ENCODE measurements at regions not wholly inside any gene's neighbourhood (a gene's known extent, or its start where the extent isn't known, plus 50 kb on each side); places are given as distances from the start of the nearest gene placed in this dataset.

DNA sequence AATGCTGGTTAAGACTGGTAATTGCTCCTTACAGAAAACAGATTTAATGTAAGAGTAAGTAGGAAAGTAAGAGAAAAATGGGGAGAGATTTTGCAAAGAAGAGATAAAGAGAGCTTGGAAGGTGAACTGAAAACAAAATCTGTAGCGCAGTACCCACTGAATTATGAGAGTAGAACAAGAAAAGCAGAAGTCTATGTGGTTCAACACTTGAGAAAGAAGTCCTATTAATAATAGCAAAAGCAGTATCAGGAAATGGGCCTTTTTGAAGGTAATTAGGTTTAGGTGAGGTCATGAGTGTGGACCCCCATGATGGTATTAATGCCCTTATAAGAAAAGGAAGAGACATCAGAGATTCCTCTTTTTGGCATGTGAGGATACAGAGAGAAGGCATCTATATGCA is 460.6 kb downstream of the CETN3 start:
- Mint-ChIP-seq H3K36me3 (ENCODE audit: unreplicated experiment) (no peaks in the 10 kb centered on the region), H3K4me1 (ENCODE audit: unreplicated experiment) (no peaks in the 10 kb centered on the region), H3K4me3 (ENCODE audit: unreplicated experiment) (no peak overlapping the region), H3K9me3 (ENCODE audit: unreplicated experiment) (no peaks in the 10 kb centered on the region), H3K27ac (ENCODE audit: unreplicated experiment) (no peak overlapping the region), H3K27me3 (ENCODE audit: unreplicated experiment) (no peaks in the 10 kb centered on the region)
- no peak for DNase-seq (ENCODE audit: extremely low spot score, unreplicated experiment)
- TF ChIP-seq, protein P1, sequence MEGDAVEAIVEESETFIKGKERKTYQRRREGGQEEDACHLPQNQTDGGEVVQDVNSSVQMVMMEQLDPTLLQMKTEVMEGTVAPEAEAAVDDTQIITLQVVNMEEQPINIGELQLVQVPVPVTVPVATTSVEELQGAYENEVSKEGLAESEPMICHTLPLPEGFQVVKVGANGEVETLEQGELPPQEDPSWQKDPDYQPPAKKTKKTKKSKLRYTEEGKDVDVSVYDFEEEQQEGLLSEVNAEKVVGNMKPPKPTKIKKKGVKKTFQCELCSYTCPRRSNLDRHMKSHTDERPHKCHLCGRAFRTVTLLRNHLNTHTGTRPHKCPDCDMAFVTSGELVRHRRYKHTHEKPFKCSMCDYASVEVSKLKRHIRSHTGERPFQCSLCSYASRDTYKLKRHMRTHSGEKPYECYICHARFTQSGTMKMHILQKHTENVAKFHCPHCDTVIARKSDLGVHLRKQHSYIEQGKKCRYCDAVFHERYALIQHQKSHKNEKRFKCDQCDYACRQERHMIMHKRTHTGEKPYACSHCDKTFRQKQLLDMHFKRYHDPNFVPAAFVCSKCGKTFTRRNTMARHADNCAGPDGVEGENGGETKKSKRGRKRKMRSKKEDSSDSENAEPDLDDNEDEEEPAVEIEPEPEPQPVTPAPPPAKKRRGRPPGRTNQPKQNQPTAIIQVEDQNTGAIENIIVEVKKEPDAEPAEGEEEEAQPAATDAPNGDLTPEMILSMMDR (IDR thresholded peaks at IDR 0.05): no peak

DNA sequence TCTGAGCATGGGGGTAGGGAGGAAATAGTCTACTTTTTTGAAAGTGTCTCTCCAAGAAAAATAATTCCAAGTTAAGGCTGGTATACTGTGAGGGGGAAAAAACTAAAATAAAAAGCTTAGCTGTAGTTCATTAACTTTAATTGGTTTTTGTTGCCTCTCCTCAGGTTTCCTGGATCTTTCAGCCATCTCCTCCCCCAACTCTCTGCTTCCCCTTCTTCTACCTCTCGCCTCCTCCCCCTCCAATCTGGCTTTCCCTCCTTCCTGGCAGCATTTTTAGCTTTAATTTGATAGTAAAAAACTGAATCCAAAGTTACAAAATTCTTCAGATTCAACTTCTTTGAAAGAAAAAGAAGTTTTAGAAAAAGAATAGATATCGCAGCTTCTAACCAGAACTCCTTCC is 462.6 kb downstream of the CETN3 start:
- DNase-seq (ENCODE audit: extremely low spot score, unreplicated experiment): no peak
- Mint-ChIP-seq H3K27ac (ENCODE audit: unreplicated experiment) (no peak overlapping the region), H3K4me3 (ENCODE audit: unreplicated experiment) (no peak overlapping the region), H3K9me3 (ENCODE audit: unreplicated experiment) (no peaks in the 10 kb centered on the region), H3K4me1 (ENCODE audit: unreplicated experiment) (no peaks in the 10 kb centered on the region), H3K36me3 (ENCODE audit: unreplicated experiment) (no peaks in the 10 kb centered on the region), H3K27me3 (ENCODE audit: unreplicated experiment) (no peaks in the 10 kb centered on the region)
- TF ChIP-seq, protein P1 (IDR thresholded peaks at IDR 0.05): no peak

DNA sequence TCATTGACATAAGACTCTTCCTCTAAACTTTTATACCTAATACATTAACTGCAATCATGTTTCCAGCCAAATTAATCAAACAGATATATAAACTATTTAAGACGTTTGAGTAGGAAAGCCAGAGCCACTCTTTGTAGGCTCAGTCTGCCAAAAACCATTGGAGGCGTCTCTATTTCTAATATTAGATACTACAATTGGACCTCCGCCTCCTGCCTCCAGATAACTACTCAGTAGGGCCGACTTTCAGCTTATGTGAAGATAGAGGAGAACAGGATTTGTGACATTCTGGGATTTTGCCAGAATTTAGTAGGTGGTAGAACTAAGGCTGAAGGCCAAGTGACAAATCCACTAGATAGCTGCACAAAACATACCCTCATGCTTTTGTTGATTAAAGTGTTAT is 463.0 kb downstream of the CETN3 start:
- no peaks in the 10 kb centered on the region for H3K27me3 Mint-ChIP-seq (ENCODE audit: unreplicated experiment)
- H3K4me3 Mint-ChIP-seq (ENCODE audit: unreplicated experiment): no peak overlapping the region
- no peaks in the 10 kb centered on the region for H3K9me3 Mint-ChIP-seq (ENCODE audit: unreplicated experiment)
- H3K27ac Mint-ChIP-seq (ENCODE audit: unreplicated experiment): no peak overlapping the region
- TF ChIP-seq, protein P1 (IDR thresholded peaks at IDR 0.05): no peak
- H3K4me1 Mint-ChIP-seq (ENCODE audit: unreplicated experiment): no peaks in the 10 kb centered on the region
- H3K36me3 Mint-ChIP-seq (ENCODE audit: unreplicated experiment): no peaks in the 10 kb centered on the region
- no peak for DNase-seq (ENCODE audit: extremely low spot score, unreplicated experiment)

DNA sequence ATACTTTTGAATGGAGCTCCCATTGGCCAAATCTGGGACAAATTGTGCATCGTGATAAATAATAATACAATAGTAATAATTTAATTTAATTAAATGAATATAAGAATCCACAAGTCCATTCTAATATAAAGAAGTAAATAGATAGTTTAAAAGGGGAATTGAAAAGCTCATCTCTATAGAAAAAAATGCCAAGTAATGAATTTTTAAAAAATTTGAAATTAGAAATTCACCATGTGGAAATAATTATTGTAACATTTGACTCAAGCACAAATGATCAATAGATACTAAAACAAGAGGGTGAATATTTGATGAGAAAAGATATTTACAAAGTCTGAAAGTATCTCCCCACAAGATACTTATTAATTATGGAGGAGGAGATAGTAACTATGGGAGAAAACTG is 467.4 kb downstream of the CETN3 start:
- Mint-ChIP-seq H3K27me3 (ENCODE audit: unreplicated experiment) (no peaks in the 10 kb centered on the region), H3K36me3 (ENCODE audit: unreplicated experiment) (no peaks in the 10 kb centered on the region), H3K4me1 (ENCODE audit: unreplicated experiment) (no peaks in the 10 kb centered on the region), H3K4me3 (ENCODE audit: unreplicated experiment) (no peak overlapping the region), H3K27ac (ENCODE audit: unreplicated experiment) (no peak overlapping the region), H3K9me3 (ENCODE audit: unreplicated experiment) (no peaks in the 10 kb centered on the region)
- no peak for DNase-seq (ENCODE audit: extremely low spot score, unreplicated experiment)
- TF ChIP-seq, protein P1 (IDR thresholded peaks at IDR 0.05): no peak

DNA sequence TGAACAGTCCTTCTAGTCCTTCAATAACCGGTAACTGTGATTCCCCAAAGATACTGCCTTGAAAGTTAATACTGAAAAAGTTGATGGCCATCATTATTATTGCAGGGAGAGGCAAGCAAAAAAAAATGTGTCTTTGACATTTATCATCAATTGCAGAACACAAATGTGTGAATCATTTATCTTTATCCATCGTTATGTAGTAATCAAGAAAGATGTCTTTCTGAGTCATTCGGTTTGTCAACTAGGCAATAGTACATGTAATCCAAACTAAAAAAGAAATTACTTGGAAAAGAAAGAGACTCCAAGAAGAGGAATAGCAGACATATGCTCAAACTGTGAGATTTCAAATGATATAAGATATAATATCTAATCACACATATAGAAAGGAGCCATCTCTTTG is 473.0 kb downstream of the CETN3 start:
- Mint-ChIP-seq H3K4me3 (ENCODE audit: unreplicated experiment) (no peak overlapping the region), H3K4me1 (ENCODE audit: unreplicated experiment) (peaks cover 8% of the 10 kb centered on the region), H3K27ac (ENCODE audit: unreplicated experiment) (no peak overlapping the region), H3K27me3 (ENCODE audit: unreplicated experiment) (no peaks in the 10 kb centered on the region), H3K36me3 (ENCODE audit: unreplicated experiment) (no peaks in the 10 kb centered on the region), H3K9me3 (ENCODE audit: unreplicated experiment) (peaks cover 4% of the 10 kb centered on the region)
- TF ChIP-seq, protein P1 (IDR thresholded peaks at IDR 0.05): no peak
- no peak for DNase-seq (ENCODE audit: extremely low spot score, unreplicated experiment)
